Fibroblast of pulmonary artery (primary cell): ENCODE measurements at regions not wholly inside any gene's neighbourhood (a gene's known extent, or its start where the extent isn't known, plus 50 kb on each side); places are given as distances from the start of the nearest gene placed in this dataset.
"Not testable (repeated sequence)": the region's sequence is repeated elsewhere in the genome, so short reads cannot be mapped to it uniquely, and the experiment has no call there.

Experiments used
- DNase-seq: peaks from one replicate; pipeline ENCODE4 v3.0.0-alpha.2; 2010; ENCODE audit warnings: low read depth
- H3K4me3 ChIP-seq: replicated peaks from 2 replicates; pipeline ENCODE4 v1.5.1; 2011; ENCODE audit warnings: low read depth, mild to moderate bottlenecking, control low read depth, low read length, moderate library complexity
- TF ChIP-seq, protein P1 (sequence below): IDR thresholded peaks from 2 replicates; pipeline ENCODE4 v1.5.1; 2011; ENCODE audit warnings: mild to moderate bottlenecking, control low read depth, low read length, inconsistent platforms; ENCODE audit errors: missing control alignments

DNA sequence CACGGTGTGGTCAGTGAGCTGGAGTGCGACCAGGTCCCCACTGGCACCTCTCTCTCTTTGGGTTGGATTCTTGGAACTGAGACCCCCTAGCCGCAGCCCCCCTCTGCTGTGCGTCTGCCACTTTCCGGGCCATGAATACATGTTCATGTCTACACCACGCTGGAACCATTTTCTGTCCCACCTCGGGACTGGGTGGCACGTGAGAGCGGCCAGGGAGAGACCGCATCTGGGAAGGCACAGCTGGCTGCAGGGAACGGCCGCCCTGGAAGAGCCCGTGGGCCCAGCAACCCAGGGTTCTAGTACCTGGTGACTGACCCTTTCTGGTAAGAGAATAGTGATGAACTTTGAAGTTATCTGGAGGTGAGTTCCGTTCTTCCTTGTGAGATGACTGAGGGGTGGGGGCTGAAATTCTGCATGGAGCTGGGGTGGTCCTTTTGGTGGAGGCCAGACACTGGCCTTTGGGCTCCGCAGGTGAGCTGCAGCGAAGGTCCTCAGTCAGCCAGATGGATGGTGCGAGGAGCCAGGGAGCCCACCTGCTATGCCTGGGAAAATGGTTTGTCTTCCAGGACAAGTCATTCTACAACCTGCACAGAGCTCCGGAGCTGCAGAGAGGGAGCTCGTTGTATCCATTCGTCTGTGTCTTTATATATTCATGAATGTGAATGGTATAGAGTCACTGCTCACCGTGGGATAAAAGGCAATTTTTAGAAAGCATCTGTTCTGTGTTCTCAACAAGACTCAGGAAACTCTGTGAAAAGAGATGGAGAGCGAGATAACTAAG is 223.5 kb downstream of the NDUFA10 start:
- no peak overlapping the region for H3K4me3 ChIP-seq
- TF ChIP-seq, protein P1, sequence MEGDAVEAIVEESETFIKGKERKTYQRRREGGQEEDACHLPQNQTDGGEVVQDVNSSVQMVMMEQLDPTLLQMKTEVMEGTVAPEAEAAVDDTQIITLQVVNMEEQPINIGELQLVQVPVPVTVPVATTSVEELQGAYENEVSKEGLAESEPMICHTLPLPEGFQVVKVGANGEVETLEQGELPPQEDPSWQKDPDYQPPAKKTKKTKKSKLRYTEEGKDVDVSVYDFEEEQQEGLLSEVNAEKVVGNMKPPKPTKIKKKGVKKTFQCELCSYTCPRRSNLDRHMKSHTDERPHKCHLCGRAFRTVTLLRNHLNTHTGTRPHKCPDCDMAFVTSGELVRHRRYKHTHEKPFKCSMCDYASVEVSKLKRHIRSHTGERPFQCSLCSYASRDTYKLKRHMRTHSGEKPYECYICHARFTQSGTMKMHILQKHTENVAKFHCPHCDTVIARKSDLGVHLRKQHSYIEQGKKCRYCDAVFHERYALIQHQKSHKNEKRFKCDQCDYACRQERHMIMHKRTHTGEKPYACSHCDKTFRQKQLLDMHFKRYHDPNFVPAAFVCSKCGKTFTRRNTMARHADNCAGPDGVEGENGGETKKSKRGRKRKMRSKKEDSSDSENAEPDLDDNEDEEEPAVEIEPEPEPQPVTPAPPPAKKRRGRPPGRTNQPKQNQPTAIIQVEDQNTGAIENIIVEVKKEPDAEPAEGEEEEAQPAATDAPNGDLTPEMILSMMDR, result no peak
- no peak for DNase-seq

DNA sequence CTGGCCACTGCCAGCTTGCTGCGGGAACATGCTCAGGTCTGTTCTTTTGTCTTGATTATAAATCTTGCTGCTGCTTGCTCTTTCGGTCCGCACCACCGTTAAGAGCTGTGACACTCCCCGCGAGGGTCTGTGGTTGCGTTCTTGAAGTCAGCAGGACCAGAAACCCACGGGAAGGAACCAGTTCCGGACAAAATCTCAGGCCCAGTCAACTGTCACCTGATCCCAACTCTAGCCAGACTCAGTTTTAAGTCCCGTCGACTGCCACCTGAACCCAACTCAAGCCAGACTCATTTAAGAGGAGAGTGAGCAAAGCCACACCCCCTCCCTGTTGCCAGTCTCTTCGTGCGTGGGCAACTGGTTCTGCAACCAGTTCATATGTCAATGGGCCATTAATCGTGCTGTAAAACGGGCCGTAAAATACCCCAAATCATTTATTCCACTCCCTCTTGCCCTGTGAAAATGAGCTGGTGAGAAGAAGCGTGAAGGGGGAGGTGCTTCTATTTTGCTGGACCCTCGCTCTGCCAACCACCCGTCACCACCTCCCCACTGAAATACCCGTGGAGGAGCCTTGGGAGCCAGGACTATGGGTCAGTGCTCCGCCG is 224.3 kb downstream of the NDUFA10 start:
- no peak overlapping the region for H3K4me3 ChIP-seq
- TF ChIP-seq, protein P1, result no peak
- DNase-seq, result no peak

DNA sequence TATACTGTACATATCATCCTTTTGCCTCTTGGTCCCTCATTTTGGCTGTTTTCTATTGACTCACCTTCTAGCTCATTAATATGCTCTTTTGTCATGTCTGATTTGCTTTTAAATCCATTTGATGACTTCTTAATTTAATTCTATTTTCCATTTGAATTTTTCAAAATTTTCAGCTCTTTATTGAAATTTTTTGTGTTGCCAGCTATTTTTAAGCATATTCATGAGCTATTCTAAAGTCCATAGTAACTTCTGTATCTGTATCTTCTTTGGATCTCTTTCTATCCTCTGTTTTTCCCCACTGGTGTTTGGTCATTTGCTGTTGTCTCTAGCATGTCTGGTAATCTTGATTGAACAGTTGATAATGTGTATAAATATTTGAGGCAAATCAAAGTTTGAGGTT is 227.8 kb downstream of the NDUFA10 start:
- no peak overlapping the region for H3K4me3 ChIP-seq
- no peak for DNase-seq
- TF ChIP-seq, protein P1, result no peak

DNA sequence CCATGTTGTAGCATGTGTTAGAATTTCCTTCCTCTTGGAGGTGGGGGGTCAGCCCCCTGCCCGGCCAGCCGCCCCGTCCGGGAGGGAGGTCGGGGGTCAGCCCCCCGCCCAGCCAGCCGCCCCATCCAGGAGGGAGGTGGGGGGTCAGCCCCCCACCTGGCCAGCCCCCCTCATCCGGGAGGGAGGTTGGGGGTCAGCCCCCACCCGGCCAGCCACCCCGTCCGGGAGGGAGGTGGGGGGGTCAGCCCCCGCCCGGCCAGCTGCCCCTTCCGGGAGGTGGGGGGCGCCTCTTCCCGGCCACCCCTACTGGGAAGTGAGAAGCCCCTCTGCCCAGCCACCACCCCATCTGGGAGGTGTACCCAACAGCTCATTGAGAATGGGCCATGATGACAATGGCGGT is 229.4 kb downstream of the NDUFA10 start:
- not testable (repeated sequence) for H3K4me3 ChIP-seq

DNA sequence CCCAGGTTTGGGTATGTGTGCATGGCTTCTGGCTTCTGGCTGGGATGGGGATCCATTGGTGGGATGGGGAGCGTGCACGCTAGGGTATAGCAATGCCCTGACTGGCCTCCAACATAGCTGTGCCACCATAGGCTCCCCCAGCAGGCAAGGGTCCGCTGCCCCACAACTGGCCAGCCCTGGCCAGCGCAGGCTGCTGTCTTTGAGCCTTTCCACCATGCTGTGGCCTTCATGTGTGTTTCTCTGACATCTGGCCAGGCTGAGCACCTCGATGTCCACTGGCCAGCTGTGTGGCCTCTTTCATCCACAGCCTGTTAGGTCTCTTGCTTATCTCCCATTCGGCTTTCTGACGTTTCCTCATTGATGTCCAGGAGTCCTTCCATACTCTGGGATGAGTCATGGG is 231.3 kb downstream of the NDUFA10 start:
- DNase-seq, result no peak
- TF ChIP-seq, protein P1, result no peak
- H3K4me3 ChIP-seq, result no peak overlapping the region

More for the DNA sequence above, 229.4 kb downstream of the NDUFA10 start:
- not testable (repeated sequence) for DNase-seq

DNA sequence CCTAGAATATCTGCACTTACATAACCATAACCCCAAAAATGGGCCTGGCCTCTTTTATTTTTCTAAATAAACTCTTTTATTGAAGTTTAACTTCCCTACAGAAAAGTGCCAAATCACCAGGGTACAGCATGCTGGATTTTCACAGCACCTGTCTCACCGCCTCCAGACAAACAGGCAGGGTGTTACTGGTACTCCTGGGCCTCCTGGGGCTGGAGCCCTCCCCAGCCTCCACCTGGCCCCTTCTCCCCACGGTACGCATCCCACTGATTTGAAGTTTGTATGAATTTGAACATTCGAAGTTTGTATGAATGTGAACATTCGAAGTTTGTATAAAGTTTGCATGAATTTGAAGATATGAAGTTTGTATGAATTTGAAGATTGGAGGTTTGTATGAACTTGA is 232.1 kb downstream of the NDUFA10 start:
- DNase-seq, result no peak
- no peak overlapping the region for H3K4me3 ChIP-seq
- TF ChIP-seq, protein P1, result no peak

DNA sequence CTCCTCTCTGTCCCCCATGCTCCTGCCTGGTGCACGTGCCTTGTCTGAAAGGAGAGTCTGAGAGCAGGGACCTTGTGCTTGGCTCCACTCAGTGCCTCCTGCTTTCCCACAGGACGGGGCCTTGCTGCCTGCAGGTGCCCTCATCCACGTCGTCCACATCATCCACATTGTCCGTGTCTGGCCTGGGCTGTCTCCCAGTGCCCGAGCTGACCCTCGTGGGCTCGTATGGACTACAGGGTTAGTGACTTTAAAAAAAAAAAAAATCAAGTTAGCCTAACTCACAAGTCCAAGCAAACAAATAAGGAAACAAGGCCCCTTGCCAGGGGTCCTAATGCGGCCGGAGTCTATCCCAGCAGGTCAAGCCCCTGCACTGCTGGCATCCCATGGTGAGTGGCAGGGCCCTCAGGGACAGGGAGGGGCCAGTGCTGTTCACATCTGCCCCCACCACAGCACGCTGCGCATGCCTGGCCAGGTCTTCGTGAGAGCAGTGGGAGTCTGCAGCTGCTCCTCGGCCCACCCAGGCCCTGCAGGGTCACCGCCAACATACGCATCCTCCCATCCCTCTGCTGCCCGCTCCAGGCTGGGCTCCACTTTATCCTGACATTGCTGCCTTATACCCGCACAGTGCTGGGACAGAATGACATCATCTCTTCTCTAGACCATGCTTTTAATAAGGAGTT is 232.6 kb downstream of the NDUFA10 start:
- DNase-seq, result no peak
- TF ChIP-seq, protein P1, result no peak
- H3K4me3 ChIP-seq, result no peak overlapping the region
